B cell (primary cell): ENCODE measurements at regions not wholly inside any gene's neighbourhood (a gene's known extent, or its start where the extent isn't known, plus 50 kb on each side); places are given as distances from the start of the nearest gene placed in this dataset.

Experiments
- ATAC-seq: fragments of 200-7000 bp; cut with Tn5 transposase; one replicate; pipeline ENCODE4 v1.10.0; 2021; ENCODE audit warnings: low read depth, mild to moderate bottlenecking, moderate number of reproducible peaks, moderate library complexity
- CTCF ChIA-PET: fragments of 350-600 bp; sonication (Branson Sonifier 250); formaldehyde crosslinking; loops from one replicate; lab custom pipeline; 2021; ENCODE audit warnings: antibody characterized with exemption, inconsistent platforms; lab: Charles Lee
- POLR2A ChIA-PET: fragments of 350-600 bp; sonication (Branson Sonifier 250); formaldehyde crosslinking; loops from one replicate; lab custom pipeline; 2021; ENCODE audit warnings: antibody characterized with exemption; lab: Charles Lee
- DNase-seq: peaks from one replicate; pipeline ENCODE4 v3.0.0; 2013
- H2AFZ ChIP-seq: 2 replicates; pipeline ENCODE4 v1.6.1; 2012; ENCODE audit warnings: mild to moderate bottlenecking, low read depth, low read length; ENCODE audit not compliant: insufficient read depth, poor library complexity, severe bottlenecking
- H3K27ac ChIP-seq, 2 donors: 1 replicate in 1 of 2; 2 replicates in 1 of 2; pipeline ENCODE4 v1.5.1; 2012 to 2013; ENCODE audit warnings: low read length in 2 of 2, mild to moderate bottlenecking in 2 of 2, moderate library complexity in 1 of 2
- H3K27me3 ChIP-seq, 4 experiments: fragments of 200-600 bp in 1 of 4; sonication (generic) in 1 of 4; replicated peaks in 1 of 4; 1 replicate in 2 of 4; 2 replicates in 2 of 4; pipeline versions ENCODE4 v1.6.1 to v1.7.0; 2013 to 2016; ENCODE audit warnings: low read length in 3 of 4, mild to moderate bottlenecking in 2 of 4, mixed read lengths in 1 of 4, moderate library complexity in 1 of 4; ENCODE audit not compliant: insufficient read depth in 4 of 4, control insufficient read depth in 3 of 4; ENCODE audit errors: control extremely low read depth in 1 of 4
- H3K36me3 ChIP-seq, 2 experiments: replicated peaks in 1 of 2; 1 replicate in 1 of 2; 2 replicates in 1 of 2; pipeline versions ENCODE4 v1.6.1 to v1.7.1; 2013; ENCODE audit warnings: low read length in 1 of 2; ENCODE audit not compliant: insufficient read depth in 2 of 2, control insufficient read depth in 1 of 2; ENCODE audit errors: control extremely low read depth in 1 of 2, extremely low read depth in 1 of 2
- H3K4me1 ChIP-seq, 2 donors: fragments of 200-600 bp in 1 of 2; sonication (generic) in 1 of 2; 1 replicate in 1 of 2; 2 replicates in 1 of 2; pipeline versions ENCODE4 v1.5.1 to v1.6.1; 2013 to 2017; ENCODE audit warnings: low read length in 2 of 2; ENCODE audit not compliant: control insufficient read depth in 2 of 2, insufficient read depth in 2 of 2
- H3K4me2 ChIP-seq: replicated peaks from 2 replicates; pipeline ENCODE3; 2012; ENCODE audit warnings: mild to moderate bottlenecking, low read depth, low read length; ENCODE audit not compliant: poor library complexity, severe bottlenecking
- H3K4me3 ChIP-seq, 5 experiments: fragments of 200-600 bp in 1 of 5; sonication (generic) in 1 of 5; 1 replicate in 3 of 5; 2 replicates in 2 of 5; pipeline versions ENCODE4 v1.5.1 to v1.7.0; 2011 to 2016; ENCODE audit warnings: low read length in 4 of 5, mild to moderate bottlenecking in 4 of 5, low read depth in 2 of 5, control low read depth in 1 of 5, moderate library complexity in 1 of 5; ENCODE audit not compliant: insufficient read depth in 1 of 5; ENCODE audit errors: control extremely low read depth in 1 of 5, extremely low read depth in 1 of 5
- H3K79me2 ChIP-seq: fragments of 200-600 bp; sonication (generic); one replicate; pipeline ENCODE4 v1.6.0; 2016; ENCODE audit warnings: low read length; ENCODE audit not compliant: control insufficient read depth, insufficient read depth
- H3K9ac ChIP-seq: fragments of 200-600 bp; sonication (generic); 2 replicates; pipeline ENCODE4 v1.6.1; 2017; ENCODE audit warnings: mild to moderate bottlenecking, low read length, moderate library complexity
- H3K9me3 ChIP-seq, 3 donors: one replicate each; pipeline versions ENCODE4 v1.6.1 to v1.7.1; 2013; ENCODE audit warnings: low read length in 2 of 3; ENCODE audit not compliant: control insufficient read depth in 2 of 3, insufficient read depth in 1 of 3; ENCODE audit errors: control extremely low read depth in 1 of 3
- H4K20me1 ChIP-seq: 2 replicates; pipeline ENCODE4 v1.6.0; 2012; ENCODE audit warnings: mild to moderate bottlenecking, low read length; ENCODE audit not compliant: insufficient read depth, control insufficient read depth, poor library complexity, severe bottlenecking
- H3K27ac Mint-ChIP-seq: one replicate; pipeline ENCODE4 v1.8.0; 2021; ENCODE audit warnings: mixed read lengths
- H3K27me3 Mint-ChIP-seq: one replicate; pipeline ENCODE4 v1.8.0; 2021; ENCODE audit warnings: mixed read lengths
- H3K4me1 Mint-ChIP-seq: one replicate; pipeline ENCODE4 v1.8.0; 2021; ENCODE audit warnings: mixed read lengths
- H3K4me3 Mint-ChIP-seq: one replicate; pipeline ENCODE4 v1.8.0; 2021; ENCODE audit warnings: mixed read lengths
- H3K9me3 Mint-ChIP-seq: one replicate; pipeline ENCODE4 v1.8.0; 2022; ENCODE audit warnings: mixed read lengths; ENCODE audit not compliant: insufficient read depth
- EZH2 ChIP-seq: IDR thresholded peaks from 2 replicates; pipeline ENCODE4 v1.6.1; 2012; ENCODE audit warnings: borderline replicate concordance, low read depth, mild to moderate bottlenecking, moderate library complexity, low read length; ENCODE audit not compliant: insufficient read depth, poor library complexity, severe bottlenecking
- WGBS: methylation state at CpG from one replicate; pipeline ENCODE4 v1.1.5; 2013; ENCODE audit warnings: missing lambda C conversion rate; ENCODE audit not compliant: insufficient coverage; 5-methylcytosine and 5-hydroxymethylcytosine counted together
- intact Hi-C: fragments of 100-400 bp; cut with micrococcal nuclease; formaldehyde crosslinking; loops from one replicate; pipeline ENCODE4 v1.10.0; 2022
- TF ChIP-seq, protein P1 (sequence below): fragments of 200-600 bp; IDR thresholded peaks from one replicate; pipeline ENCODE4 v1.8.0; 2022; ENCODE audit warnings: antibody characterized with exemption, mild to moderate bottlenecking

DNA sequence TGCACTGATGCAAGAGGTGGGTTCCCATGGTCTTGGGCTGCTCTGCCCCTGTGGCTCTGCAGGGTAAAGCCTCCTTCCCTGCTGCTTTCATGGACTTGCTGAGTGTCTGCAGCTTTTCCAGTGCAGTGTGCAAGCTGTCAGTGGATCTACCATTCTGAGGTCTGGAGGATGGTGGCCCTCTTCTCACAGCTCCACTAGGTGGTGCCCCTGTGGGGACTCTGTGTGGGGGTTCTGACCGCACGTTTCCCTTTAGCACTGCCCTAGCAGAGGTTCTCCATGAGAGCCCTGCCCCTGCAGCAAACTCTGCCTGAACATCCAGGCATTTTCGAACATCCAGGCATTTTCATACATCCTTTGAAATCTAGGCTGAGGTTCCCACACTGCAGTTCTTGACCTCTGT lies 329.8 kb upstream of the NAALADL2 start:
- H3K9me3 Mint-ChIP-seq: peaks cover 5% of the 10 kb centered on the region
- no peak overlapping the region for H3K4me3 Mint-ChIP-seq
- Histone ChIP-seq H3K79me2 (no peaks in the 10 kb centered on the region), H4K20me1 (no peaks in the 10 kb centered on the region), H3K4me1 (no peaks in the 10 kb centered on the region), H3K4me3 (no peak overlapping the region), H3K9me3 (no peaks in the 10 kb centered on the region), H2AFZ (no peak overlapping the region), H3K36me3 (no peaks in the 10 kb centered on the region), H3K9ac (no peak overlapping the region), H3K27ac (no peak overlapping the region), H3K4me2 (no peak overlapping the region), H3K27me3 (no peaks in the 10 kb centered on the region)
- intact Hi-C loops: no loop called here
- no peaks in the 10 kb centered on the region for H3K27me3 Mint-ChIP-seq
- TF ChIP-seq, protein P1, sequence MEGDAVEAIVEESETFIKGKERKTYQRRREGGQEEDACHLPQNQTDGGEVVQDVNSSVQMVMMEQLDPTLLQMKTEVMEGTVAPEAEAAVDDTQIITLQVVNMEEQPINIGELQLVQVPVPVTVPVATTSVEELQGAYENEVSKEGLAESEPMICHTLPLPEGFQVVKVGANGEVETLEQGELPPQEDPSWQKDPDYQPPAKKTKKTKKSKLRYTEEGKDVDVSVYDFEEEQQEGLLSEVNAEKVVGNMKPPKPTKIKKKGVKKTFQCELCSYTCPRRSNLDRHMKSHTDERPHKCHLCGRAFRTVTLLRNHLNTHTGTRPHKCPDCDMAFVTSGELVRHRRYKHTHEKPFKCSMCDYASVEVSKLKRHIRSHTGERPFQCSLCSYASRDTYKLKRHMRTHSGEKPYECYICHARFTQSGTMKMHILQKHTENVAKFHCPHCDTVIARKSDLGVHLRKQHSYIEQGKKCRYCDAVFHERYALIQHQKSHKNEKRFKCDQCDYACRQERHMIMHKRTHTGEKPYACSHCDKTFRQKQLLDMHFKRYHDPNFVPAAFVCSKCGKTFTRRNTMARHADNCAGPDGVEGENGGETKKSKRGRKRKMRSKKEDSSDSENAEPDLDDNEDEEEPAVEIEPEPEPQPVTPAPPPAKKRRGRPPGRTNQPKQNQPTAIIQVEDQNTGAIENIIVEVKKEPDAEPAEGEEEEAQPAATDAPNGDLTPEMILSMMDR: no peak
- no peak for TF ChIP-seq EZH2
- ChIA-PET POLR2A (no interaction called here), CTCF (no interaction called here)
- H3K4me1 Mint-ChIP-seq: no peaks in the 10 kb centered on the region
- DNase-seq (no peak), ATAC-seq (no peak)
- WGBS: 74% methylated on average over 3 of the region's 3 CpGs
- no peak overlapping the region for H3K27ac Mint-ChIP-seq

DNA sequence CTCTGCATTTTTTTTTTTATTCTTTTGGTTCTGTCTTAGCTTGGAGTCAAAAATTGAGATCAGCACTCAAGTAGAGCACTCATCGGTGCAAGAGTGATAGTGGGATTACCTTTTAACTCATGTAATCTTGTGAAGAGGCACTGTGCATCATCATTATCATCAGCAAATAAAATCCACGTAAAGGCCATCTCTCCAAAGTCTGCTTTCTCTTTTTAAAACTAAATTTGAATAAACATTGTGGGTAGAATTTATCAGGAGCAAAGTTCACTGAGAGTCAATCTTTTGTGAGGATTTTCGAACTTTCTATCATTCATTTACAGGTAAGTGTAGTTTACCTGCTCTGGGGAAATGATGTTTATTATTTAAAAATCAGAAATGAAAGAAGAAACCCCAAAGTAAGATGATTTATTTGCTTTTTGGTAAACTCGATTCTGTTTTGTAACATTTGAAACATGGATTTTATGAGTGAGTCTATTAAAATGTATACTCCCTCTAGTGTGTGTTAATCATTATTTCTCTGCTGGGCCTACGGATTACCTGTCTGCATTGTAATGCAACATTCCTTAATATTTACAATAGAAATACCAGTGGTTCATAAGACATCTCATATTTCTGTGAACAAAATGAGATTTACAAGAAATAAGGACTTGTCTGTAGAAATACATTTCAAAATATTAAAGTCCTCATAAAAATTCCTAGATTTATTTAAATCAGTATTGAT lies 327.7 kb upstream of the NAALADL2 start:
- TF ChIP-seq EZH2: no peak
- TF ChIP-seq, protein P1: no peak
- no CpG with 5 or more reads among the region's 5 CpGs for WGBS
- Mint-ChIP-seq H3K27me3 (no peaks in the 10 kb centered on the region), H3K9me3 (peaks cover 5% of the 10 kb centered on the region), H3K4me1 (no peaks in the 10 kb centered on the region), H3K27ac (no peak overlapping the region), H3K4me3 (no peak overlapping the region)
- H3K27ac ChIP-seq: no peak overlapping the region
- H3K27me3 ChIP-seq: no peaks in the 10 kb centered on the region
- H3K36me3 ChIP-seq: no peaks in the 10 kb centered on the region
- no peak overlapping the region for H2AFZ ChIP-seq
- H3K9me3 ChIP-seq: no peaks in the 10 kb centered on the region
- no peak overlapping the region for H3K4me3 ChIP-seq
- DNase-seq (no peak), ATAC-seq (no peak)
- H3K4me1 ChIP-seq: no peaks in the 10 kb centered on the region
- no peaks in the 10 kb centered on the region for H3K79me2 ChIP-seq
- intact Hi-C loops: no loop called here
- H3K4me2 ChIP-seq: no peak overlapping the region
- H3K9ac ChIP-seq: no peak overlapping the region
- POLR2A ChIA-PET: no interaction called here
- CTCF ChIA-PET: no interaction called here
- H4K20me1 ChIP-seq: no peaks in the 10 kb centered on the region
